Upper lobe of left lung (tissue), 6 donors: ENCODE measurements at regions not wholly inside any gene's neighbourhood (a gene's known extent, or its start where the extent isn't known, plus 50 kb on each side); places are given as distances from the start of the nearest gene placed in this dataset.
A peak's percentile ranks its signal among the peaks of the same experiment; 100 is the strongest.

ENCODE experiments used
- ATAC-seq, 2 donors: fragments of 200-7000 bp; cut with Tn5 transposase; one replicate each; pipeline ENCODE4 v1.9.1; 2022; ENCODE audit warnings: mild to moderate bottlenecking in 2 of 2, moderate library complexity in 2 of 2; ENCODE audit not compliant: low FRiP score in 2 of 2
- DNase-seq, 2 donors: peaks; one replicate each; pipeline ENCODE4 v3.0.0-alpha.2; 2019 to 2020
- H3K27ac ChIP-seq, 4 donors: fragments of 200-600 bp; sonication (generic); one replicate each; pipeline ENCODE4 v1.5.1; 2016 to 2019
- H3K27me3 ChIP-seq, 4 donors: fragments of 200-600 bp; sonication (generic); one replicate each; pipeline ENCODE4 v1.5.1; 2017 to 2019
- H3K36me3 ChIP-seq, 4 donors: fragments of 200-600 bp; sonication (generic); one replicate each; pipeline ENCODE4 v1.5.1; 2016 to 2019
- H3K4me1 ChIP-seq, 4 donors: fragments of 200-600 bp; sonication (generic); one replicate each; pipeline ENCODE4 v1.5.1; 2018 to 2019
- H3K4me3 ChIP-seq, 4 donors: fragments of 200-600 bp; sonication (generic); one replicate each; pipeline ENCODE4 v1.5.1; 2017 to 2019; ENCODE audit warnings: mild to moderate bottlenecking in 2 of 4, moderate library complexity in 1 of 4
- H3K9me3 ChIP-seq, 4 donors: fragments of 200-600 bp; sonication (generic); one replicate each; pipeline ENCODE4 v1.5.1; 2018 to 2019
- EP300 ChIP-seq, 4 donors: sonication (generic); formaldehyde crosslinking; IDR thresholded peaks; one replicate each; pipeline ENCODE4 v1.5.1; 2017; ENCODE audit warnings: antibody characterized with exemption in 4 of 4, control low read depth in 2 of 4
- POLR2A ChIP-seq, 4 donors: fragments of 450-650 bp; IDR thresholded peaks; one replicate each; pipeline ENCODE4 v1.5.1; 2016 to 2017; ENCODE audit warnings: antibody characterized with exemption in 4 of 4, mild to moderate bottlenecking in 2 of 4
- POLR2AphosphoS5 ChIP-seq, 2 donors: sonication (generic); formaldehyde crosslinking; IDR thresholded peaks; one replicate each; pipeline ENCODE4 v1.5.1; 2017; ENCODE audit warnings: antibody characterized with exemption in 2 of 2
- WGBS, 2 donors: methylation state at CpG; one replicate each; pipeline ENCODE4 v1.1.5; 2017 to 2018; 5-methylcytosine and 5-hydroxymethylcytosine counted together
- TF ChIP-seq, protein P1 (sequence below), 6 experiments: fragments of 450-650 bp in 4 of 6; fragments of 200-600 bp in 2 of 6; sonication (generic) in 2 of 6; IDR thresholded peaks; one replicate each; pipeline ENCODE4 v1.5.1; 2016 to 2019; ENCODE audit warnings: antibody characterized with exemption in 6 of 6
- donor health status: DM: no; HTN: no; CAD: no; lungs with moderate emphysema.
- donor health status: DM: no; HTN: yes; CAD: no; lungs with severe emphysema.

DNA sequence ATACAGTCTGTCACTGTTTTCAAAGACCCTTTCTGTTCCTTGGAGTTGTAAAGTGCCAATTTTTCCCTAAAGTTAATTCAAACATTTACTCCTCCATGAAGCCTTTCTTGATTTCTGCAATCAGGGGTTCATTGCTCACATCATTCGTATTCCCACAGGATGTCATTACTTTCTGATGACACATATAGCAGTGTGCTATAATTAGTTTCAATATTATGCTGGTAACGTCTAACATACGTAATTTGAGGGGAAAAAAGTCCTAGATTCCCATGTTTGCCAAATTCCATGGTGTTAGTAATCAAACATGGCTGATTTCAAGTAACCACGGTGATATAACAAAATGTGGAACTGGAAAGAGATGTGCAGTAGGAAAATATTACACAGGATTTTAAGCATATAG is 468.2 kb upstream of the MEF2C start:
- H3K27me3 ChIP-seq = no peaks in the 10 kb centered on the region
- H3K36me3 ChIP-seq = no peaks in the 10 kb centered on the region
- no peaks in the 10 kb centered on the region for H3K4me1 ChIP-seq
- H3K4me3 ChIP-seq = no peak overlapping the region
- 76 to 85% methylated on average over 4 of the region's 4 CpGs for WGBS, 2 donors
- no peak for DNase-seq
- H3K9me3 ChIP-seq = no peaks in the 10 kb centered on the region
- TF ChIP-seq POLR2AphosphoS5 (IDR thresholded peaks at IDR 0.05) = no peak
- no peak for TF ChIP-seq POLR2A (IDR thresholded peaks at IDR 0.05)
- TF ChIP-seq EP300 (IDR thresholded peaks at IDR 0.05) = no peak
- TF ChIP-seq, protein P1, sequence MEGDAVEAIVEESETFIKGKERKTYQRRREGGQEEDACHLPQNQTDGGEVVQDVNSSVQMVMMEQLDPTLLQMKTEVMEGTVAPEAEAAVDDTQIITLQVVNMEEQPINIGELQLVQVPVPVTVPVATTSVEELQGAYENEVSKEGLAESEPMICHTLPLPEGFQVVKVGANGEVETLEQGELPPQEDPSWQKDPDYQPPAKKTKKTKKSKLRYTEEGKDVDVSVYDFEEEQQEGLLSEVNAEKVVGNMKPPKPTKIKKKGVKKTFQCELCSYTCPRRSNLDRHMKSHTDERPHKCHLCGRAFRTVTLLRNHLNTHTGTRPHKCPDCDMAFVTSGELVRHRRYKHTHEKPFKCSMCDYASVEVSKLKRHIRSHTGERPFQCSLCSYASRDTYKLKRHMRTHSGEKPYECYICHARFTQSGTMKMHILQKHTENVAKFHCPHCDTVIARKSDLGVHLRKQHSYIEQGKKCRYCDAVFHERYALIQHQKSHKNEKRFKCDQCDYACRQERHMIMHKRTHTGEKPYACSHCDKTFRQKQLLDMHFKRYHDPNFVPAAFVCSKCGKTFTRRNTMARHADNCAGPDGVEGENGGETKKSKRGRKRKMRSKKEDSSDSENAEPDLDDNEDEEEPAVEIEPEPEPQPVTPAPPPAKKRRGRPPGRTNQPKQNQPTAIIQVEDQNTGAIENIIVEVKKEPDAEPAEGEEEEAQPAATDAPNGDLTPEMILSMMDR (IDR thresholded peaks at IDR 0.05) = no peak
- H3K27ac ChIP-seq = no peak overlapping the region
- ATAC-seq = no peak

DNA sequence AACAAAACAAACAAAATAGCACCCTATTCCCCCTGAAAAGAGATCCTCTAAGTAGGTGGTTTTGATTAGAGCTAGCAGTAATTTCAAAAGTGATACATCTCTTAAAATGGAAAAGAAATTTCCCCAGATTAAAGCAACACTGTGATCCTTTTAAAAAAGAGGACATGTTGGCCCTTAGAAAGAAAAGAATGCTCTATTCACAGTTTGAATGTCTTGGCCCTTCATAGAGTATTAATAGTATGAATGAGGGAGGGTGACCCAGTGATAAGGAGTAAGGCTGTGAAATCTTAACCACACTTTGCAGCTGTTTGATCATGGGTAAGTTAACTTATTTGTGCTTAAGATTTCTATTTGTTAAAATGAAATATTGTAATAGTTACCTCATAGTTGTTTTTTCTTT is 467.7 kb upstream of the MEF2C start:
- no peaks in the 10 kb centered on the region for H3K27me3 ChIP-seq
- H3K36me3 ChIP-seq = no peaks in the 10 kb centered on the region
- TF ChIP-seq, protein P1 (IDR thresholded peaks at IDR 0.05) = no peak
- TF ChIP-seq POLR2AphosphoS5 (IDR thresholded peaks at IDR 0.05) (no peak), EP300 (IDR thresholded peaks at IDR 0.05) (no peak), POLR2A (IDR thresholded peaks at IDR 0.05) (no peak)
- no peak for ATAC-seq
- DNase-seq = no peak
- H3K27ac ChIP-seq = no peak overlapping the region
- no peaks in the 10 kb centered on the region for H3K4me1 ChIP-seq
- no peaks in the 10 kb centered on the region for H3K9me3 ChIP-seq
- H3K4me3 ChIP-seq = no peak overlapping the region

DNA sequence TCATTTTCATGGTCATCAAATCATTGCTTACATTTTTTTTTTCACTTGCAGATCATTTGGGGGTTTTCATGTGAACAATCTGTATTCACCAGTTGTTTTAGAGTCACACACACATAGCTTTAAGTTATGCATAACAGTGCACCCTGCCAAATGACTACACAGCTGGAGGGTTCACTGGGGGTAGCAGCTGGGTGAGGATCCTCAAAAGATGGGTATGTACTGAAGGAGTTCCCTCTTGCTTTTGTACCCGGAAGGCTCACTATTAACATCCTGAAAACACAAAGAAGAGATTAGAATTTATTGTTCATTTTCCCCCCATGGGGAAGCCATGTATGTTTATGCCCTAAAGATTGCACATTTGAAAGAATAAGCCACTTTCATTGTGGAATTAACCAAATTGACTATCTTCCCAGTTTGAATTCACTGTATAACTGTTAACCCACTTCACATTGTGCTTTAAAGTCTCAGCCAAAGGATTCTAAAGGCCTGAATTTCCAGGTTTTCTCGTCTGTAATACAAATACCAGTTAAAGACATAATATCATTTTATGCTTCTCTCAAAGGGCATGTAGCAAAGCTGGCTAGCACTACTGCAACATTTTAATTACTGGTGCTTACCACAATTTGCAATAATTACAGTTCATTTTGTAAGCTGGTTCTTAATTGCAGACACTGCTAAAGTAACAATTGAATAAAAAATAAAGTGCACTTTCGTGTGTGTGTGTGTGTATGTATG is 466.4 kb upstream of the MEF2C start:
- no peaks in the 10 kb centered on the region for H3K27me3 ChIP-seq
- 69 to 74% methylated on average over 3 of the region's 3 CpGs for WGBS, 2 donors
- TF ChIP-seq POLR2A (IDR thresholded peaks at IDR 0.05) (no peak), POLR2AphosphoS5 (IDR thresholded peaks at IDR 0.05) (no peak), EP300 (IDR thresholded peaks at IDR 0.05) (no peak)
- TF ChIP-seq, protein P1 (IDR thresholded peaks at IDR 0.05) = no peak
- no peaks in the 10 kb centered on the region for H3K4me1 ChIP-seq
- no peak for ATAC-seq
- H3K4me3 ChIP-seq = no peak overlapping the region
- no peak overlapping the region for H3K27ac ChIP-seq
- no peak for DNase-seq
- no peaks in the 10 kb centered on the region for H3K9me3 ChIP-seq
- no peaks in the 10 kb centered on the region for H3K36me3 ChIP-seq

DNA sequence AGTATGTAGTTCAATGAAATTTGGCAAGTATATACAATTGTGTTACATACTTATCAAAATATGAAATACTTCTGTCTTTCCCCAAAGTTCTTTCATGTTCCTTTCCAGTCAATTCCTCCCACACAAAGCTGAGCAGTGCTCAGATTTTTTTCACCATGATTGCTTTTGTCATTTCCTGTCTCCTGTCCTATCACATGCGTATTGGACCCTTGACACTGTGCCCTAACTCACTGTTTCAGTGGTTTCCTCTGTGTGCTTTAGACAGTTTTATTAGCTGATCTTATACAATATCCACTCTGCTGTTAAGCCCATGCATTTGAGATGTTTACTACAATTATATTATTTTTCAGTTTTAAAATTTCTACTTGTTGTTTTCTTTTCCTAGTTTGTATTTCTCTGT is 463.6 kb upstream of the MEF2C start:
- TF ChIP-seq, protein P1 (IDR thresholded peaks at IDR 0.05) = no peak
- TF ChIP-seq EP300 (IDR thresholded peaks at IDR 0.05) = no peak
- H3K27me3 ChIP-seq = no peaks in the 10 kb centered on the region
- H3K4me3 ChIP-seq = no peak overlapping the region
- no peak overlapping the region for H3K27ac ChIP-seq
- H3K4me1 ChIP-seq = no peaks in the 10 kb centered on the region
- 70 to 76% methylated on average over 1 of the region's 1 CpG for WGBS, 2 donors
- DNase-seq (no peak), ATAC-seq (no peak)
- no peaks in the 10 kb centered on the region for H3K9me3 ChIP-seq
- H3K36me3 ChIP-seq = no peaks in the 10 kb centered on the region

DNA sequence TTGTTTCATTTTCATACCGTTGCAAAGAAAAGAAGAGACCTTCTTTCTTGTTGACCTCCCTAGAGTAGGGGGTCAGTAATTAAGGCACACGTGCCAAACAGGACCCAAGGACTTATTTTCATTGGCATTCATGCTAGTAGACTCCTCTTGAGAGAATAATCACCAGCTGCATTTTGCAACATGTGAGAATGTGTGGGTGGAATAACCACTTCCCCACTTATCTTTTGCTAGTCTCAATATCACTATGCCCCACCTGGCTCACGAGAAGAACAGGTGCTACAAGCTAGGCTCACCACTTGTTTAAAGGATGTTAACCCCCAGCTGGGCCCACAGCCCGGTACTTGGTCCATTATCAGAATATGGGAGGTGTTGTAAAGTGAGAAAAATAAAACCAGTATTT is 460.7 kb upstream of the MEF2C start:
- peak in 1 of 2 donors; percentile 39 for DNase-seq
- TF ChIP-seq, protein P1 (IDR thresholded peaks at IDR 0.05) = no peak
- TF ChIP-seq EP300 (IDR thresholded peaks at IDR 0.05) (no peak), POLR2AphosphoS5 (IDR thresholded peaks at IDR 0.05) (no peak), POLR2A (IDR thresholded peaks at IDR 0.05) (no peak)

More for the DNA sequence above, 460.7 kb upstream of the MEF2C start:
- no peaks in the 10 kb centered on the region for H3K4me1 ChIP-seq
- no peaks in the 10 kb centered on the region for H3K9me3 ChIP-seq
- H3K4me3 ChIP-seq = no peak overlapping the region
- ATAC-seq = peak in 1 of 2 donors; percentile 35
- 32 to 57% methylated on average over 4 of the region's 4 CpGs for whole genome bisulfite sequencing, 2 donors
- H3K27ac ChIP-seq = no peak overlapping the region
- no peaks in the 10 kb centered on the region for H3K27me3 ChIP-seq
- H3K36me3 ChIP-seq = no peaks in the 10 kb centered on the region
